ENCODE measurements at regions not wholly inside any gene's neighbourhood (a gene's known extent, or its start where the extent isn't known, plus 50 kb on each side); places are given as distances from the start of the nearest gene placed in this dataset.

DNA sequence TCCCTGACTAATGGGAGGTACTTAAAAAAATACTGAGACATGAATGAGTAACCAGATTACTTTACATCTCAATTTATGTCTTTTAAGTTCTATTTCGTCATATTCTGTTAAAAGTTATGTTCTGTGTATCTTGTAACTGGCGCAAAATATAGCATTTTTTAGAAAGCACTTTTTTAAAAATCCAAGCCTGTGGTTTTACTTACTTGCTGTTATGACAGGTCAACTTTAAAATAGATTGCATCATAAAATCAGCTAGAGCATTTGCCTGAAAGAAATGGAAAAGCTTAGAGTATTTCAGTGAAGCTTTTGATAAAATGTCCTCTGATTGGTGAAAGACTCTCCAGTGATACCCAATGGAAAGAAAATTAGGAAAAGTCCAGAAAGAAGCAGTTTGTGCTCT, 1892.3 kb upstream of the TENM3 start:
- TF ChIP-seq, protein P1, sequence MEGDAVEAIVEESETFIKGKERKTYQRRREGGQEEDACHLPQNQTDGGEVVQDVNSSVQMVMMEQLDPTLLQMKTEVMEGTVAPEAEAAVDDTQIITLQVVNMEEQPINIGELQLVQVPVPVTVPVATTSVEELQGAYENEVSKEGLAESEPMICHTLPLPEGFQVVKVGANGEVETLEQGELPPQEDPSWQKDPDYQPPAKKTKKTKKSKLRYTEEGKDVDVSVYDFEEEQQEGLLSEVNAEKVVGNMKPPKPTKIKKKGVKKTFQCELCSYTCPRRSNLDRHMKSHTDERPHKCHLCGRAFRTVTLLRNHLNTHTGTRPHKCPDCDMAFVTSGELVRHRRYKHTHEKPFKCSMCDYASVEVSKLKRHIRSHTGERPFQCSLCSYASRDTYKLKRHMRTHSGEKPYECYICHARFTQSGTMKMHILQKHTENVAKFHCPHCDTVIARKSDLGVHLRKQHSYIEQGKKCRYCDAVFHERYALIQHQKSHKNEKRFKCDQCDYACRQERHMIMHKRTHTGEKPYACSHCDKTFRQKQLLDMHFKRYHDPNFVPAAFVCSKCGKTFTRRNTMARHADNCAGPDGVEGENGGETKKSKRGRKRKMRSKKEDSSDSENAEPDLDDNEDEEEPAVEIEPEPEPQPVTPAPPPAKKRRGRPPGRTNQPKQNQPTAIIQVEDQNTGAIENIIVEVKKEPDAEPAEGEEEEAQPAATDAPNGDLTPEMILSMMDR (IDR thresholded peaks at IDR 0.05), result no peak
- TF ChIP-seq POLR2A (IDR thresholded peaks at IDR 0.05) (no peak), POLR2AphosphoS5 (IDR thresholded peaks at IDR 0.05; ENCODE audit: insufficient read depth in 1 of 2, low read depth in 1 of 2) (no peak)

All from vagina (tissue), 2 donors.